SK-N-SH (cell line): ENCODE measurements at regions not wholly inside any gene's neighbourhood (a gene's known extent, or its start where the extent isn't known, plus 50 kb on each side); places are given as distances from the start of the nearest gene placed in this dataset.

Source experiments
- CTCF ChIA-PET: fragments of 300-600, 350-600 bp; formaldehyde crosslinking; extraction: SDS; loops from one replicate; lab custom pipeline; 2021; lab: Yijun Ruan, JAX
- POLR2A ChIA-PET: fragments of 350-600 bp; sonication (Branson Sonifier 250); formaldehyde crosslinking; extraction: SDS; loops from one replicate; lab custom pipeline; 2020; ENCODE audit warnings: antibody characterized with exemption, inconsistent platforms; lab: Yijun Ruan, JAX
- DNase-seq: peaks from one replicate; pipeline ENCODE4 v3.0.0; 2012
- H2AFZ ChIP-seq: fragments of 200-600 bp; sonication (generic); 2 replicates; pipeline ENCODE4 v1.8.1; 2016; ENCODE audit warnings: antibody characterized with exemption, mild to moderate bottlenecking, low read depth
- H3F3A ChIP-seq: fragments of 200-600 bp; sonication (generic); replicated peaks from 2 replicates; pipeline ENCODE3; 2016; ENCODE audit warnings: antibody characterized with exemption, mild to moderate bottlenecking; ENCODE audit not compliant: insufficient read depth
- H3K27ac ChIP-seq, 2 experiments: fragments of 200-500 bp in 1 of 2; fragments of 200-600 bp in 1 of 2; sonication (Bioruptor generic) in 1 of 2; sonication (generic), shearing (Covaris generic) in 1 of 2; 2 replicates each; pipeline versions ENCODE4 v1.5.1 to v1.6.1; 2014 to 2016; ENCODE audit warnings: low read depth in 2 of 2, inconsistent platforms in 1 of 2, low read length in 1 of 2, mild to moderate bottlenecking in 1 of 2, mixed read lengths in 1 of 2
- H3K27me3 ChIP-seq: fragments of 200-600 bp; sonication (generic), shearing (Covaris generic); 2 replicates; pipeline ENCODE4 v1.6.1; 2016; ENCODE audit warnings: mixed run types; ENCODE audit not compliant: insufficient read depth
- H3K36me3 ChIP-seq, 2 experiments: fragments of 200-500 bp in 1 of 2; fragments of 200-600 bp in 1 of 2; sonication (Bioruptor generic) in 1 of 2; sonication (generic) in 1 of 2; replicated peaks in 1 of 2; 2 replicates each; pipeline versions ENCODE3 to v1.5.1; 2014 to 2016; ENCODE audit warnings: low read length in 1 of 2, mild to moderate bottlenecking in 1 of 2; ENCODE audit not compliant: insufficient read depth in 2 of 2, control insufficient read depth in 1 of 2
- H3K4me1 ChIP-seq, 2 experiments: fragments of 200-500 bp in 1 of 2; fragments of 200-600 bp in 1 of 2; sonication (Bioruptor generic) in 1 of 2; sonication (generic), shearing (Covaris generic) in 1 of 2; 2 replicates each; pipeline versions ENCODE4 v1.5.1 to v1.6.1; 2014 to 2016; ENCODE audit warnings: low read depth in 1 of 2, low read length in 1 of 2, mixed run types in 1 of 2; ENCODE audit not compliant: insufficient read depth in 2 of 2, control insufficient read depth in 1 of 2
- H3K4me2 ChIP-seq: fragments of 200-600 bp; sonication (generic), shearing (Covaris generic); 2 replicates; pipeline ENCODE4 v1.6.1; 2017; ENCODE audit warnings: mixed run types
- H3K4me3 ChIP-seq, 2 experiments: fragments of 200-500 bp in 1 of 2; fragments of 200-600 bp in 1 of 2; sonication (Bioruptor generic) in 1 of 2; sonication (generic), shearing (Covaris generic) in 1 of 2; 2 replicates each; pipeline versions ENCODE4 v1.5.1 to v1.8.1; 2014 to 2016; ENCODE audit warnings: low read depth in 2 of 2, inconsistent platforms in 1 of 2, low read length in 1 of 2, mild to moderate bottlenecking in 1 of 2, mixed read lengths in 1 of 2, moderate library complexity in 1 of 2
- H3K79me2 ChIP-seq: fragments of 200-600 bp; sonication (generic); 2 replicates; pipeline ENCODE4 v1.8.1; 2017; ENCODE audit warnings: mild to moderate bottlenecking; ENCODE audit not compliant: insufficient read depth
- H3K9ac ChIP-seq: fragments of 200-600 bp; sonication (generic); 2 replicates; pipeline ENCODE4 v1.6.1; 2017; ENCODE audit warnings: mixed run types
- H3K9me2 ChIP-seq: fragments of 200-600 bp; sonication (generic); 2 replicates; pipeline ENCODE4 v1.6.1; 2017; ENCODE audit warnings: mixed run types
- H3K9me3 ChIP-seq: fragments of 200-600 bp; sonication (generic); 2 replicates; pipeline ENCODE4 v1.6.1; 2017; ENCODE audit warnings: mixed run types, mild to moderate bottlenecking, moderate library complexity
- H4K20me1 ChIP-seq: fragments of 200-600 bp; sonication (generic); 2 replicates; pipeline ENCODE4 v1.6.1; 2017; ENCODE audit warnings: mild to moderate bottlenecking, mixed run types; ENCODE audit not compliant: insufficient read depth
- CHD2 ChIP-seq: fragments of 150-350 bp; IDR thresholded peaks from 2 replicates; pipeline ENCODE4 v1.6.1; 2018; ENCODE audit warnings: low read length; ENCODE audit not compliant: partially characterized antibody
- FOSL2 ChIP-seq: IDR thresholded peaks from 2 replicates; pipeline ENCODE4 v1.4.0; 2012; ENCODE audit warnings: low read depth, mild to moderate bottlenecking, moderate library complexity, borderline replicate concordance
- FOXM1 ChIP-seq: IDR thresholded peaks from 2 replicates; pipeline ENCODE4 v1.4.0; 2012; ENCODE audit warnings: low read depth, mild to moderate bottlenecking
- GABPA ChIP-seq: IDR thresholded peaks from 2 replicates; pipeline ENCODE4 v1.4.0; 2012; ENCODE audit warnings: low read depth, mild to moderate bottlenecking
- MEF2A ChIP-seq: IDR thresholded peaks from 2 replicates; pipeline ENCODE4 v1.4.0; 2012; ENCODE audit warnings: low read depth, borderline replicate concordance
- MXI1 ChIP-seq: IDR thresholded peaks from 2 replicates; pipeline ENCODE4 v1.6.1; 2012; ENCODE audit warnings: mild to moderate bottlenecking, low read depth, low read length, improper control_type of control experiment
- RAD21 ChIP-seq: IDR thresholded peaks from 2 replicates; pipeline ENCODE4 v1.6.1; 2012; ENCODE audit warnings: mild to moderate bottlenecking, low read length
- RCOR1 ChIP-seq: fragments of 150-350 bp; IDR thresholded peaks from 2 replicates; pipeline ENCODE4 v1.6.1; 2017; ENCODE audit warnings: antibody characterized with exemption, low read length
- SIN3A ChIP-seq: IDR thresholded peaks from 2 replicates; pipeline ENCODE4 v1.6.1; 2012; ENCODE audit warnings: low read depth, mild to moderate bottlenecking, low read length, moderate library complexity, borderline replicate concordance
- TCF12 ChIP-seq: IDR thresholded peaks from 2 replicates; pipeline ENCODE4 v1.4.0; 2012
- TEAD4 ChIP-seq: IDR thresholded peaks from 2 replicates; pipeline ENCODE4 v1.4.0; 2012; ENCODE audit warnings: mild to moderate bottlenecking, borderline replicate concordance; ENCODE audit not compliant: insufficient read depth
- WGBS: methylation state at CpG from one replicate; pipeline ENCODE4 v1.1.6; 2017; ENCODE audit warnings: low lambda C conversion rate; 5-methylcytosine and 5-hydroxymethylcytosine counted together
- TF ChIP-seq, protein P1 (sequence below): IDR thresholded peaks from 2 replicates; pipeline ENCODE4; 2012
- TF ChIP-seq, protein P2 (sequence below): IDR thresholded peaks from 2 replicates; pipeline ENCODE4 v1.4.0; 2012; ENCODE audit warnings: low read depth, borderline replicate concordance
- TF ChIP-seq, protein P3 (sequence below): IDR thresholded peaks from 2 replicates; pipeline ENCODE4 v1.4.0; 2012; ENCODE audit warnings: low read depth

DNA sequence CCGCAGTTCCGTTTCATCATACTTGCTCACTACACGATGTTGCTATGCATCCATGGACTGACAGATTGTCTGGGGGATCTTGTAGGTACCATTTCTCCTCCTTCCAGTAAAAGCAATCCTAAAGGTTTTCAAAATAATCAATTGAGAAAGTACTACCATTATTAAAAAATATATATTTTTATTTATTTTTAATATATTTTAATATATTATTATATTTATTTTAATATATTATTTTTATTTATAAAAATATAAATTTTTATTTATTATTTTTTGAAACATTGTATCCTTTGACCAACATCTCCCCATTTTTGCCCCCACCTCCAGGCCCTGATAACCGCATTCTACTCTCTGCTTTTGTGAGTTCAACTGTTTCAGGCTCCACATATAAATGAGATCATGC, 237.6 kb upstream of the IRX4 start (continued):
- no peak for TF ChIP-seq RAD21
- no peak for TF ChIP-seq SIN3A
- TF ChIP-seq FOXM1: no peak
- TF ChIP-seq, protein P1, sequence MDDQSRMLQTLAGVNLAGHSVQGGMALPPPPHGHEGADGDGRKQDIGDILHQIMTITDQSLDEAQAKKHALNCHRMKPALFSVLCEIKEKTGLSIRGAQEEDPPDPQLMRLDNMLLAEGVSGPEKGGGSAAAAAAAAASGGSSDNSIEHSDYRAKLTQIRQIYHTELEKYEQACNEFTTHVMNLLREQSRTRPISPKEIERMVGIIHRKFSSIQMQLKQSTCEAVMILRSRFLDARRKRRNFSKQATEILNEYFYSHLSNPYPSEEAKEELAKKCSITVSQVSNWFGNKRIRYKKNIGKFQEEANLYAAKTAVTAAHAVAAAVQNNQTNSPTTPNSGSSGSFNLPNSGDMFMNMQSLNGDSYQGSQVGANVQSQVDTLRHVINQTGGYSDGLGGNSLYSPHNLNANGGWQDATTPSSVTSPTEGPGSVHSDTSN: no peak

DNA sequence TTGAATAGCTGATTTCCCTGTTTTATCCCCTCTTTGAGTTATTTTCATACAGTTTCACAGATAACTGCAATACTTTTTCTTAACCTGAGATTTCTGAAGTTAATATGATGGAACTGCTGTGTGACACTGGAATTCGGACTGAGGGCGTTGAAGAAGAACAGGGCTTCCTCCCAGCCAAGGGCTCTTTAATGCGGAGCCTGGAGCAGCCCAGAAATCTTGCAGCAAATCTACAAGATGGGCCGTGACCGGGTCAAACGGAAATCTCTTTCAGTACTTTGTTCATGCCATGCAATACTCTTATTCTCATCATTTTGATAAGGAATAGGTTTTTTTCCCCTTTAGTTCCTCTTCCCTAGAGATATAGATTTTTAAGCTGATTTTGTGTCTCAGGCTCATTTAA, 236.8 kb upstream of the IRX4 start:
- ChIA-PET CTCF (no interaction called here), POLR2A (no interaction called here)
- no peak overlapping the region for H3K4me3 ChIP-seq
- no peaks in the 10 kb centered on the region for H3K36me3 ChIP-seq
- H3F3A ChIP-seq: no peaks in the 10 kb centered on the region
- no peak overlapping the region for H3K4me2 ChIP-seq
- H2AFZ ChIP-seq: no peak overlapping the region
- DNase-seq: no peak
- TF ChIP-seq RCOR1: no peak
- TF ChIP-seq, protein P2, sequence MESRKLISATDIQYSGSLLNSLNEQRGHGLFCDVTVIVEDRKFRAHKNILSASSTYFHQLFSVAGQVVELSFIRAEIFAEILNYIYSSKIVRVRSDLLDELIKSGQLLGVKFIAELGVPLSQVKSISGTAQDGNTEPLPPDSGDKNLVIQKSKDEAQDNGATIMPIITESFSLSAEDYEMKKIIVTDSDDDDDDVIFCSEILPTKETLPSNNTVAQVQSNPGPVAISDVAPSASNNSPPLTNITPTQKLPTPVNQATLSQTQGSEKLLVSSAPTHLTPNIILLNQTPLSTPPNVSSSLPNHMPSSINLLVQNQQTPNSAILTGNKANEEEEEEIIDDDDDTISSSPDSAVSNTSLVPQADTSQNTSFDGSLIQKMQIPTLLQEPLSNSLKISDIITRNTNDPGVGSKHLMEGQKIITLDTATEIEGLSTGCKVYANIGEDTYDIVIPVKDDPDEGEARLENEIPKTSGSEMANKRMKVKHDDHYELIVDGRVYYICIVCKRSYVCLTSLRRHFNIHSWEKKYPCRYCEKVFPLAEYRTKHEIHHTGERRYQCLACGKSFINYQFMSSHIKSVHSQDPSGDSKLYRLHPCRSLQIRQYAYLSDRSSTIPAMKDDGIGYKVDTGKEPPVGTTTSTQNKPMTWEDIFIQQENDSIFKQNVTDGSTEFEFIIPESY: no peak
- no peak for TF ChIP-seq MEF2A
- TF ChIP-seq TCF12: no peak
- TF ChIP-seq, protein P3, sequence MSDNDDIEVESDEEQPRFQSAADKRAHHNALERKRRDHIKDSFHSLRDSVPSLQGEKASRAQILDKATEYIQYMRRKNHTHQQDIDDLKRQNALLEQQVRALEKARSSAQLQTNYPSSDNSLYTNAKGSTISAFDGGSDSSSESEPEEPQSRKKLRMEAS: no peak
- no peak for TF ChIP-seq CHD2
- no peak for TF ChIP-seq MXI1
- TF ChIP-seq TEAD4: no peak
- TF ChIP-seq FOSL2: no peak
- no peak for TF ChIP-seq GABPA
- WGBS: 6% methylated on average over 6 of the region's 6 CpGs
- H3K79me2 ChIP-seq: no peaks in the 10 kb centered on the region
- H4K20me1 ChIP-seq: no peaks in the 10 kb centered on the region
- H3K27me3 ChIP-seq: peaks cover 25% of the 10 kb centered on the region; the same call in 1 of the 2 replicates
- H3K9me3 ChIP-seq: no peaks in the 10 kb centered on the region
- no peak overlapping the region for H3K9ac ChIP-seq
- H3K4me1 ChIP-seq: no peaks in the 10 kb centered on the region
- H3K27ac ChIP-seq: no peak overlapping the region
- no peaks in the 10 kb centered on the region for H3K9me2 ChIP-seq
